Keratinocyte (primary cell): ENCODE measurements at regions not wholly inside any gene's neighbourhood (a gene's known extent, or its start where the extent isn't known, plus 50 kb on each side); places are given as distances from the start of the nearest gene placed in this dataset.

Source experiments
- DNase-seq: peaks from one replicate; pipeline ENCODE4 v3.0.0-alpha.2; 2011; ENCODE audit warnings: low read depth, missing footprints, low spot score
- FAIRE-seq: peaks from 2 replicates; lab custom pipeline; 2011; peaks lifted over from hg19 to GRCh38; lab: Jason Lieb, UNC
- H2AFZ ChIP-seq: 2 replicates; pipeline ENCODE4 v1.6.0; 2012; ENCODE audit warnings: low read length, control low read depth, inconsistent platforms; ENCODE audit not compliant: control insufficient read depth
- H3K27ac ChIP-seq: 2 replicates; pipeline ENCODE4 v1.5.1; 2011; ENCODE audit warnings: low read length; ENCODE audit not compliant: control insufficient read depth, insufficient read depth
- H3K27me3 ChIP-seq: 3 replicates; pipeline ENCODE4 v1.6.0; 2011; ENCODE audit warnings: low read length; ENCODE audit not compliant: control insufficient read depth, insufficient read depth; ENCODE audit errors: extremely low read depth
- H3K36me3 ChIP-seq, 2 experiments: 2 replicates in 1 of 2; 3 replicates in 1 of 2; pipeline ENCODE4 v1.5.1; 2011; ENCODE audit warnings: low read length in 2 of 2, mild to moderate bottlenecking in 1 of 2; ENCODE audit not compliant: control insufficient read depth in 2 of 2, insufficient read depth in 2 of 2; ENCODE audit errors: extremely low read depth in 1 of 2
- H3K4me1 ChIP-seq: 3 replicates; pipeline ENCODE4 v1.5.1; 2011; ENCODE audit warnings: low read length; ENCODE audit not compliant: control insufficient read depth, insufficient read depth; ENCODE audit errors: extremely low read depth
- H3K4me2 ChIP-seq: 3 replicates; pipeline ENCODE4 v1.6.0; 2011; ENCODE audit warnings: low read depth, low read length; ENCODE audit not compliant: control insufficient read depth, insufficient read depth; ENCODE audit errors: extremely low read depth
- H3K4me3 ChIP-seq, 3 experiments: fragments of 200-600 bp in 1 of 3; sonication (generic) in 1 of 3; 2 replicates in 2 of 3; 3 replicates in 1 of 3; pipeline ENCODE4 v1.5.1; 2011 to 2016; ENCODE audit warnings: low read length in 3 of 3, mild to moderate bottlenecking in 3 of 3, control low read depth in 2 of 3, inconsistent platforms in 1 of 3, low read depth in 1 of 3, mixed read lengths in 1 of 3, mixed run types in 1 of 3, moderate library complexity in 1 of 3; ENCODE audit not compliant: control insufficient read depth in 2 of 3, insufficient read depth in 2 of 3; ENCODE audit errors: extremely low read depth in 1 of 3
- H3K79me2 ChIP-seq: 2 replicates; pipeline ENCODE4 v1.6.0; 2012; ENCODE audit warnings: low read length; ENCODE audit not compliant: control insufficient read depth, insufficient read depth
- H3K9ac ChIP-seq: 3 replicates; pipeline ENCODE4 v1.6.0; 2011; ENCODE audit warnings: low read length; ENCODE audit not compliant: control insufficient read depth, insufficient read depth; ENCODE audit errors: extremely low read depth
- H3K9me1 ChIP-seq: 3 replicates; pipeline ENCODE4 v1.6.0; 2011; ENCODE audit warnings: low read length; ENCODE audit not compliant: control insufficient read depth, insufficient read depth; ENCODE audit errors: extremely low read depth
- H3K9me3 ChIP-seq: 2 replicates; pipeline ENCODE4 v1.5.1; 2012; ENCODE audit warnings: low read depth, low read length; ENCODE audit not compliant: control insufficient read depth
- H4K20me1 ChIP-seq: 3 replicates; pipeline ENCODE4 v1.6.0; 2011; ENCODE audit warnings: low read length; ENCODE audit not compliant: control insufficient read depth, insufficient read depth; ENCODE audit errors: extremely low read depth
- EZH2 ChIP-seq: IDR thresholded peaks from one replicate; pipeline ENCODE4 v1.6.1; 2012; ENCODE audit warnings: inconsistent platforms, mild to moderate bottlenecking, low read length, moderate library complexity
- dilution Hi-C: fragments of 300-500 bp; cut with MboI; formaldehyde crosslinking; loops from one replicate; pipeline ENCODE4 v1.7.0; 2020; ENCODE audit warnings: low sequenced_read_pairs; ENCODE audit not compliant: extremely low pct_ligation_motif_present
- small RNA-seq, 3 experiments: library from RNA; depleted of rRNA; stranded (forward); fragments of <200 nt; gene quantifications; one replicate each; pipeline ENCODE3, GENCODE V24; 2012; ENCODE audit warnings: low read depth in 3 of 3, low replicate concordance in 1 of 3; ENCODE audit not compliant: insufficient read length in 3 of 3
- TF ChIP-seq, protein P1 (sequence below), 3 experiments: IDR thresholded peaks in 1 of 3; conservative IDR thresholded peaks in 1 of 3; optimal IDR thresholded peaks in 1 of 3; 2 replicates in 2 of 3; 3 replicates in 1 of 3; pipeline versions ENCODE3 to v1.5.1; 2011; ENCODE audit warnings: low read length in 3 of 3, mild to moderate bottlenecking in 3 of 3, moderate library complexity in 2 of 3, control low read depth in 1 of 3, inconsistent platforms in 1 of 3; ENCODE audit not compliant: insufficient read depth in 2 of 3; ENCODE audit errors: extremely low read depth in 1 of 3

DNA sequence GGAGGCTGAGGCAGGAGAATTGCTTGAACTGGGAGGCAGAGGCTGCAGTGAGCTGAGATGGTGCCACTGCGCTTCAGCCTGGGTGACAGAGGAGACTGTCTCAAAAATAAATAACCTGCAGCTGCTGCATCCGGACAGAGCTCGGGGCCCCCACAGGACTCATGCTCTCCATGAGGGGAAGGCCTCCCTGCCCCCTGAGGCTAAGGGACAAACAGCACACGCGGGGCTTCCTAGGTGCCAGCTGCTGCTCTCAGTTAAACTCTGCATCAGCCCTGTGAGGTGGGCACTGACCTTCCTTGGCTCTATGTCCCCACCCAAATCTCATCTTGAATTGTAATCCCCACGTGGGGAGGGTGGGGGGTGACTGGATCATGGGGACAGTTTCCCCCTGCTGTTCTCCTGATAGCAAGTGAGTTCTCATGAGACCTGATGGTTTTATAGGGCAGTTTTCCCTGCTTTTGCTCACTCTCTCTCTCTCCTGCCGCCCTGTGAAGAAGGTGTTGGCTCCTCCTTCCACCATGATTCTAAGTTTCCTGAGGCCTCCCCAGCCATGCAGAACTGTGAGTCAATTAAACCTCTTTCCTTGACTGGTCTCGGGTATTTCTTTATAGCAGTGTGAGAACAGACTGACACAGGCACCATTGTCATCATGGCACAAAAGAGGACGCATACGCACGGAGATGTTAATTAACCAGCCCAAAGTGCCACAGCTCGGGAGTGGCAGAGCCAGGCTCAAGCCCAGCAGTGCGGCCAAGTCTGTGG lies 49.9 kb upstream of the TAF1B start:
- Histone ChIP-seq H3K4me1 (peaks cover 13% of the 10 kb centered on the region), H3K4me2 (no peak overlapping the region), H3K9me3 (no peaks in the 10 kb centered on the region), H3K9ac (no peak overlapping the region), H3K27ac (no peak overlapping the region), H2AFZ (no peak overlapping the region), H3K27me3 (no peaks in the 10 kb centered on the region), H4K20me1 (no peaks in the 10 kb centered on the region), H3K36me3 (no peaks in the 10 kb centered on the region), H3K9me1 (peaks cover 2% of the 10 kb centered on the region), H3K79me2 (no peaks in the 10 kb centered on the region), H3K4me3 (no peak overlapping the region)
- dilution Hi-C loops: no loop called here
- DNase-seq: no peak
- no peak for FAIRE-seq
- TF ChIP-seq EZH2: no peak
- TF ChIP-seq, protein P1, sequence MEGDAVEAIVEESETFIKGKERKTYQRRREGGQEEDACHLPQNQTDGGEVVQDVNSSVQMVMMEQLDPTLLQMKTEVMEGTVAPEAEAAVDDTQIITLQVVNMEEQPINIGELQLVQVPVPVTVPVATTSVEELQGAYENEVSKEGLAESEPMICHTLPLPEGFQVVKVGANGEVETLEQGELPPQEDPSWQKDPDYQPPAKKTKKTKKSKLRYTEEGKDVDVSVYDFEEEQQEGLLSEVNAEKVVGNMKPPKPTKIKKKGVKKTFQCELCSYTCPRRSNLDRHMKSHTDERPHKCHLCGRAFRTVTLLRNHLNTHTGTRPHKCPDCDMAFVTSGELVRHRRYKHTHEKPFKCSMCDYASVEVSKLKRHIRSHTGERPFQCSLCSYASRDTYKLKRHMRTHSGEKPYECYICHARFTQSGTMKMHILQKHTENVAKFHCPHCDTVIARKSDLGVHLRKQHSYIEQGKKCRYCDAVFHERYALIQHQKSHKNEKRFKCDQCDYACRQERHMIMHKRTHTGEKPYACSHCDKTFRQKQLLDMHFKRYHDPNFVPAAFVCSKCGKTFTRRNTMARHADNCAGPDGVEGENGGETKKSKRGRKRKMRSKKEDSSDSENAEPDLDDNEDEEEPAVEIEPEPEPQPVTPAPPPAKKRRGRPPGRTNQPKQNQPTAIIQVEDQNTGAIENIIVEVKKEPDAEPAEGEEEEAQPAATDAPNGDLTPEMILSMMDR (optimal IDR thresholded peaks at IDR 0.05 in 1 of 3, IDR thresholded peaks at IDR 0.05 in 1 of 3, conservative IDR thresholded peaks at IDR 0.05 in 1 of 3; ENCODE audit: extremely low read depth in 1 of 3, insufficient read depth in 2 of 3, low read length in 3 of 3): no peak

Small RNA genes lying in the stretch of these regions (small RNA-seq; reads per million reads assigned to genes)
- gene AC082651.2 (0 reads per million in 3 experiments), gene RNU4-73P (0 reads per million in 3 experiments)
